Thoracic aorta (tissue), 2 donors: ENCODE measurements at regions not wholly inside any gene's neighbourhood (a gene's known extent, or its start where the extent isn't known, plus 50 kb on each side); places are given as distances from the start of the nearest gene placed in this dataset.

Source experiments
- ATAC-seq: fragments of 150-250 bp; one replicate; pipeline ENCODE4 v1.8.0; 2017; ENCODE audit warnings: low read depth; ENCODE audit not compliant: insufficient number of reproducible peaks, low FRiP score
- DNase-seq: peaks from one replicate; pipeline ENCODE4 v3.0.0-alpha.2; 2020; ENCODE audit warnings: low spot score
- H3K27ac ChIP-seq, 2 donors: fragments of 200-600 bp; sonication (generic); 1 replicate in 1 of 2; 2 replicates in 1 of 2; pipeline ENCODE4 v1.5.1; 2016; ENCODE audit warnings: mild to moderate bottlenecking in 2 of 2, moderate library complexity in 2 of 2
- H3K27me3 ChIP-seq: fragments of 200-600 bp; sonication (generic); replicated peaks from 2 replicates; pipeline ENCODE4 v1.6.0; 2016; ENCODE audit warnings: mild to moderate bottlenecking; ENCODE audit not compliant: insufficient read depth
- H3K36me3 ChIP-seq: fragments of 200-600 bp; sonication (generic); one replicate; pipeline ENCODE4 v1.5.1; 2016
- H3K4me1 ChIP-seq, 2 donors: fragments of 200-600 bp; sonication (generic); 1 replicate in 1 of 2; 2 replicates in 1 of 2; pipeline versions ENCODE4 v1.5.1 to v1.6.0; 2016; ENCODE audit warnings: low read depth in 2 of 2, mild to moderate bottlenecking in 1 of 2; ENCODE audit not compliant: control insufficient read depth in 1 of 2
- H3K4me3 ChIP-seq: fragments of 200-600 bp; sonication (generic); 2 replicates; pipeline ENCODE4 v1.5.1; 2016; ENCODE audit warnings: mild to moderate bottlenecking
- H3K9me3 ChIP-seq: fragments of 200-600 bp; sonication (generic); 2 replicates; pipeline ENCODE4 v1.5.1; 2016
- CTCF ChIP-seq: fragments of 200-600 bp; sonication (generic); IDR thresholded peaks from one replicate; pipeline ENCODE4 v1.5.1; 2019; ENCODE audit warnings: antibody characterized with exemption

DNA sequence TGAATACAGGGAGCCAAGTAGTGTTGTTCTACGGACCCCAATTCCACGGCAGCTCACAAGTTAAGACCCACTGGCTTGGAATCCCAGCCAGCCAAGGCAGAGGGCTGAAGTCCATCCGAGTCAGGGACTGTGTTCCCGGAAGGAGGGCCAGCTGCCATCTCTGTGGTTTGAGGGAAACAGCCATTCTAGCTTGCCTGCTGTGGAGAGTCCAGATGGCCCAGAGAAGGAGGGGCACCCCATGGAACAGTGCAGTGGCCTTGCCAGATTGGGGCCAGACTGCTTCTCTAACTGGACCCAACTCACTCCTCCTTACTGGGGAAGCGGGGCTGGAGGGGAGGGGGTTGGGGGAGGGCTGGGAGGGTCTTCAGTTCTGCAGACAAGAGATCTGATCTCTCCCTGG is 156.4 kb downstream of the FAM181B start:
- DNase-seq, result no peak
- Histone ChIP-seq H3K4me3 (no peak overlapping the region), H3K9me3 (no peaks in the 10 kb centered on the region), H3K4me1 (no peaks in the 10 kb centered on the region), H3K27me3 (no peaks in the 10 kb centered on the region), H3K27ac (no peak overlapping the region), H3K36me3 (no peaks in the 10 kb centered on the region)
- TF ChIP-seq CTCF, result no peak
- no peak for ATAC-seq

DNA sequence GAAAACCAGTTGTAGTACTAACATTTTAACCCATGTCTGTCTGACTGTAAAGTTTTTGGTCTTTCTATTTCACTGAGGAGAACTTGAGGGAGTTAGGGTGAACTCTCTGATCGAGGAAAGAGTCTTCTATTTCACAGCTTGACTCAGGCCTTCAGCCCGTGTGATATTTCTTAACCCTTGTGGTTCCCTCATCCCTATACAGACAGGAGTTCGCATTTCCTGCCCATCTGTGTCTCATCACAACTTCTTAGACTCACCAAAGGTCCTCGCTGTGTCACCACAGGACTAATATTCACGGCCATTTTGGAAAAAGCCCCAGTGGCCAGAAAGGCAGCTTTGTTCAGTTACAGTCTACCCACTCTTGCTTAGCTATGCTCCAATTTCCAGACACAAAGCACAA is 172.8 kb downstream of the FAM181B start:
- TF ChIP-seq CTCF, result no peak
- no peak overlapping the region for H3K27ac ChIP-seq
- no peaks in the 10 kb centered on the region for H3K9me3 ChIP-seq

DNA sequence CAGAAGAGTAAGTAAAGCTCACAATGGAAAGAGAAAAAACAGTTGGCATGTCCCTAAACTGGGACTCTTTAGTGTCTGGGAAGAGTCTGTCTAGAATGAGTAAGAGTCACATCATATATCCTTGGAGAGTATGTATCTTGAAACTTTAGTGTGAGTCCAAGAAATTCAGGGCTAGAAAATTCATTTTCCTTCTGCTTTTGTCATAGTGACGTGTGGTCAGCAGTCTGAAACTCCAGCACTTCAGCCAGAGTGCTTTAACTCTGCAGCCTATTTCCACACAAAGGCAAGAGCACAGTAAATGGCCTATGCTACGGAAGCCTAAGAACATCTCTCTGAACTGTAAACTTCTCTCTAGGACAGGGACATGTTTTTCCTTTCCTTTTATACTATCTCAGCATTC is 174.1 kb downstream of the FAM181B start:
- TF ChIP-seq CTCF, result no peak
- Histone ChIP-seq H3K27ac (no peak overlapping the region), H3K36me3 (no peaks in the 10 kb centered on the region), H3K27me3 (no peaks in the 10 kb centered on the region), H3K4me1 (no peaks in the 10 kb centered on the region), H3K4me3 (no peak overlapping the region), H3K9me3 (no peaks in the 10 kb centered on the region)
- ATAC-seq, result no peak
- DNase-seq, result no peak

More for the DNA sequence above, 172.8 kb downstream of the FAM181B start:
- H3K4me3 ChIP-seq, result no peak overlapping the region
- no peaks in the 10 kb centered on the region for H3K27me3 ChIP-seq
- DNase-seq (no peak), ATAC-seq (no peak)
- H3K4me1 ChIP-seq, result no peaks in the 10 kb centered on the region
- no peaks in the 10 kb centered on the region for H3K36me3 ChIP-seq

GRCh38 chr11:82557274-82557673 is 176.4 kb downstream of the FAM181B start:
- no peak for DNase-seq

DNA sequence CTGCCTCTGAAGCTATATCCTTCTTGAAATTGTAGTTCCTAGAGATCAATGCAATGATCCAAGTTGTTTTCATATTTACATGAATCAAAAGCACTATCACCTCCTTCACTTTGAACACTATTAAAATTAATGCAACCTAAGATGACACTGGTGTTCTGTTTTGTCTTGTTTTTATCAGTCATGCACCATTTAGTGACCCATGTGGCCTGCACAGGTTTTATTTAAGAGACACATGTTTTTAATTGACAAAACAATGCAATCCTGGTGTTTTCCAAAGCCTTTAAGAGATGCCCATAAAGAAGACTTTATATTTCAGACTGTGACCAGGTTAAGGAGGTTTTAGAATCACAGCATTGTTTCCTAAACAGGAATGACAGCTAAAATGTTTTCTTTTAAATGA is 177.5 kb downstream of the FAM181B start:
- no peaks in the 10 kb centered on the region for H3K27me3 ChIP-seq
- no peak overlapping the region for H3K27ac ChIP-seq
- ATAC-seq, result no peak
- no peaks in the 10 kb centered on the region for H3K9me3 ChIP-seq
- no peak for DNase-seq
- no peak for TF ChIP-seq CTCF
- H3K36me3 ChIP-seq, result no peaks in the 10 kb centered on the region
- no peaks in the 10 kb centered on the region for H3K4me1 ChIP-seq
- no peak overlapping the region for H3K4me3 ChIP-seq

More at GRCh38 chr11:82557274-82557673, 176.4 kb downstream of the FAM181B start:
- Histone ChIP-seq H3K4me1 (no peaks in the 10 kb centered on the region), H3K9me3 (no peaks in the 10 kb centered on the region), H3K27me3 (no peaks in the 10 kb centered on the region), H3K4me3 (no peak overlapping the region), H3K27ac (no peak overlapping the region), H3K36me3 (no peaks in the 10 kb centered on the region)
- TF ChIP-seq CTCF, result no peak
- ATAC-seq, result no peak
